C4-2B (cell line): ENCODE measurements at regions not wholly inside any gene's neighbourhood (a gene's known extent, or its start where the extent isn't known, plus 50 kb on each side); places are given as distances from the start of the nearest gene placed in this dataset.

Experiments
- CTCF ChIP-seq: fragments of 450-650 bp; conservative IDR thresholded peaks from 2 replicates; pipeline ENCODE4 v1.5.1; 2017; ENCODE audit warnings: mild to moderate bottlenecking
- ZFX ChIP-seq: fragments of 450-650 bp; IDR thresholded peaks from 2 replicates; pipeline ENCODE4 v1.6.1; 2017

- TF ChIP-seq CTCF: no peak
- TF ChIP-seq ZFX: no peak
Observed at GRCh38 chr15:29986946-29987345, 95.8 kb upstream of the GOLGA8J start.
